Central memory CD4-positive, alpha-beta T cell (primary cell): ENCODE measurements at regions not wholly inside any gene's neighbourhood (a gene's known extent, or its start where the extent isn't known, plus 50 kb on each side); places are given as distances from the start of the nearest gene placed in this dataset.
"Not testable (repeated sequence)": the region's sequence is repeated elsewhere in the genome, so short reads cannot be mapped to it uniquely, and the experiment has no call there.

Experiments
- DNase-seq: peaks from one replicate; pipeline ENCODE4 v3.0.0; 2022

GRCh38 chr2:237218756-237219155 lies 133.1 kb downstream of the COPS8 start:
- no peak for DNase-seq

GRCh38 chr2:237219826-237220225 lies 134.1 kb downstream of the COPS8 start:
- no peak for DNase-seq

- DNase-seq = no peak
Measured at GRCh38 chr2:237221443-237221842, 135.8 kb downstream of the COPS8 start.

GRCh38 chr2:237222178-237222577 lies 136.5 kb downstream of the COPS8 start:
- no peak for DNase-seq

GRCh38 chr2:237222601-237223041 lies 136.9 kb downstream of the COPS8 start:
- no peak for DNase-seq

GRCh38 chr2:237223201-237223861 lies 137.6 kb downstream of the COPS8 start:
- no peak for DNase-seq

- DNase-seq = no peak
Measured at GRCh38 chr2:237227190-237227589, 141.5 kb downstream of the COPS8 start.

- no peak for DNase-seq
Measured at GRCh38 chr2:237227592-237228280, 142.0 kb downstream of the COPS8 start.

- no peak for DNase-seq
Measured at GRCh38 chr2:237228281-237228625, 142.6 kb downstream of the COPS8 start.

GRCh38 chr2:237229905-237230304 lies 144.2 kb downstream of the COPS8 start:
- no peak for DNase-seq

- DNase-seq = no peak
Measured at GRCh38 chr2:237230355-237230754, 144.7 kb downstream of the COPS8 start.

- DNase-seq = no peak
Measured at GRCh38 chr2:237231593-237231992, 145.9 kb downstream of the COPS8 start.

GRCh38 chr2:237232166-237232565 lies 146.5 kb downstream of the COPS8 start:
- no peak for DNase-seq

GRCh38 chr2:237234268-237234667 lies 148.6 kb downstream of the COPS8 start:
- no peak for DNase-seq

- no peak for DNase-seq
Measured at GRCh38 chr2:237235383-237236095, 149.8 kb downstream of the COPS8 start.

- DNase-seq = no peak
Measured at GRCh38 chr2:237236188-237236587, 150.5 kb downstream of the COPS8 start.

GRCh38 chr2:237238249-237238648 lies 152.6 kb downstream of the COPS8 start:
- DNase-seq = no peak

GRCh38 chr2:237240252-237240651 lies 154.6 kb downstream of the COPS8 start:
- no peak for DNase-seq

- not testable (repeated sequence) for DNase-seq
Measured at GRCh38 chr2:237240868-237241267, 155.2 kb downstream of the COPS8 start.

GRCh38 chr2:237242091-237242536 lies 156.4 kb downstream of the COPS8 start:
- DNase-seq = no peak

GRCh38 chr2:237243487-237243886 lies 157.8 kb downstream of the COPS8 start:
- DNase-seq = no peak

- no peak for DNase-seq
Measured at GRCh38 chr2:237244178-237244577, 158.5 kb downstream of the COPS8 start.

GRCh38 chr2:237244976-237245646 lies 159.4 kb downstream of the COPS8 start:
- DNase-seq = no peak
